Fibroblast of skin of left biceps (primary cell): ENCODE measurements at regions not wholly inside any gene's neighbourhood (a gene's known extent, or its start where the extent isn't known, plus 50 kb on each side); places are given as distances from the start of the nearest gene placed in this dataset.
A peak's percentile ranks its signal among the peaks of the same experiment; 100 is the strongest.
"Not testable (repeated sequence)": the region's sequence is repeated elsewhere in the genome, so short reads cannot be mapped to it uniquely, and the experiment has no call there.

Source experiments
- DNase-seq, 2 experiments: peaks; one replicate each; pipeline ENCODE4 v3.0.0-alpha.2; 2013; ENCODE audit warnings: low read depth in 2 of 2

DNA sequence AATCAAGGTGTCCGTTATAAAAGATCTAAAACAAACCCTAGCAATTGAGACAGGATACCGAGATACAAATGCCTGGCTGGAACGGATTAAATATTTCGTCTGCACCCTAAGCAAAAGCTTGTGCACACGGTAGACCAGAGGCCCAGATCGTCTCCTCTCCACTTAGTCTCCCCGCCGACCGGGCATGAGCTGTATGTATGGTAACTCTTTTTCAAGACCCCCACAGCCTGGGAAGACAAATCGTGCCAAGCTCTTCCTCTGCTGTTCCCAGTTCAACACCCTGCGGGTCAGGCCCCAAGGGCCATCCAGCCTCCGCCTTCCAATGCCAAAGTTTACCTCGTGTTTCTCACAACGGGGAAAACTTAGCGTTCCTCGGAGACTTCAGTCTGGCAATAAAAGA lies 285.7 kb upstream of the GALNT17 start:
- DNase-seq = no peak

- no peak for DNase-seq
Observed at GRCh38 chr7:70849580-70850235, 282.2 kb upstream of the GALNT17 start.

- no peak for DNase-seq
Observed at GRCh38 chr7:70855373-70855772, 276.6 kb upstream of the GALNT17 start.

DNA sequence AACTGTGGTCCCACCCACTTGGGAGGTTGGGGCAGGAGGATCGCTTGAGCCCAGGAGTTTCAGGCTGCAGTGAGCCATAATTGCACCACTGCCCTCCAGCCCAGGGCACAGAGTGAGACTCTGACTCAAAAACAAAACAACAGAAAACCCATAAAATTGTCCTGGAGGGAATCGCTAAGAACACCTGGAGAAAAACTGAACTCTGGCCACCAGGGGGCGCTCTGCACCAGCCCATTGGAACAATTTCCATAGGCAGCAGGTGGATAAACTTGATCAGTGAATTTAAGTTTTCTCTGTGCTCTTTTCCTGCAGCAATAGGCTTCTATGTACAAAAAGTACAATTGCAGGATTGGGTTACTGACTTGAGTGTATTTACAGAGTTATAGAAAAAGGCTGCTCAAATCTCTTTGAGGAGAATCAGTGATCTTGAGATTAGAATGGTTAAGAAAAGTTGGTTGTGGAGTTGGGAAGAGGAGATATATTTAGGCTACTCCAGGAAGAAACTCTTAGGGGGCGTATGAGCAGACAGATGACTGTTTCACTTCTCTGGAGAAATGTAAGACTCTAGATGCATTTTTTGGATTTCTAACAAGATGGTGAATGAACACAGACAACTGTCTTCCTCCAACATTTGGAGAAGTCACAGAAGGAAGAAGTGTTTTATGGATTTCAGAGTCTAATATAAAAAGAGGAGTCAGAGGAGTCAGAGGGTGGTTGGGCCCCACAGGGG lies 274.9 kb upstream of the GALNT17 start:
- peak; percentile 12 to 15 for DNase-seq

DNA sequence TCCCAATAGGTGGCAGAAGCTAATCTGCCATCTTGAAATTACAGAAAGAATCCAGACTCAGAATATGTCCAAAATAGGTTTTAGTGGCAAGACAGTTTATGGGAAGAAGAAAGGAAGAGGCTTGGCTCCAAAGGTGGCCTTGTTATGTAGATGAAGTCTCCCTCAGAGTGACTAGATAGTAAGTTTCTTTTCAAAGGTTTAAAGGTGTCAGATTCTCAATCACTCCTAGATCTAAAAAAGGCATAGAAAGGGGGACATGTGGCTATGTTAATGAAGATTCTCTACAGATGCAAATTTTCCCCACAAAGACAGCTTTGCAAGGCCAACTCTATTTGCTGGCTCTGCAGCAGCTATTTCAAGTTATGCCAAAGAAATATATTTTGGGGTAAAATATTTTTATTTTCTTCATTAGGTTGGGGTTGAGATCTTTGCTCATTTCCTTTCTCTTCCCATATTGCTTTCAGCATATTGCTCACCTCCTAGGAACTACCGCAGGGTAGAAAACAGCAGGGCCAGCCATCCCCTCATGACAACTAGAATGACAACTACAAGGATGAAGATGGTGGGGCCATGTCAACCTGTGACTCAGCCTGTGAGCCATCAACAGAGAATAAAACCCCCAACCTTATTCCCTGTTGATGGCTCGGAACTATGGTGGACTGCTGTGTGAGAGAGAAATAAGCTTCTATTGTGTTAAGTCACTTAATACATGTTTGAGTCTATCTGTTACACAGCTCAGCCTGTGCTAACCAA lies 274.0 kb upstream of the GALNT17 start:
- DNase-seq = no peak

DNA sequence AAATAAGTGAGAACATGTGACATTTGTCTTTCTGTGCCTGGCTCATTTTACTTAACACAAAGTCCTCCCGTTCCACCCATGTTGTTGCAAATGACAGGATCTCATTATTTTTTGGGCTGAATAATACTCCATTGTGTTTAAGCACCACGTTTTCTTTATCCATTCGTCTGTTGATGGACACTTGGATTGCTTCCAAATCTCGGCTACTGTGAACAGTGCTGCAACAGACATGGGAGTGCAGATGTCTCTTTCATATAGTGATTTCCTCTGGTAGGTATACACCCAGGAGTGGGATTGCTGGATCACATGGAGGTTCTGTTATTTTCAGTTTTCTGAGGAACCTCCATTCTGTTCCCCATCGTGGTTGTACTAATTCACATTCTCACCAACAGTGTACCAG lies 264.4 kb upstream of the GALNT17 start:
- no peak for DNase-seq

DNA sequence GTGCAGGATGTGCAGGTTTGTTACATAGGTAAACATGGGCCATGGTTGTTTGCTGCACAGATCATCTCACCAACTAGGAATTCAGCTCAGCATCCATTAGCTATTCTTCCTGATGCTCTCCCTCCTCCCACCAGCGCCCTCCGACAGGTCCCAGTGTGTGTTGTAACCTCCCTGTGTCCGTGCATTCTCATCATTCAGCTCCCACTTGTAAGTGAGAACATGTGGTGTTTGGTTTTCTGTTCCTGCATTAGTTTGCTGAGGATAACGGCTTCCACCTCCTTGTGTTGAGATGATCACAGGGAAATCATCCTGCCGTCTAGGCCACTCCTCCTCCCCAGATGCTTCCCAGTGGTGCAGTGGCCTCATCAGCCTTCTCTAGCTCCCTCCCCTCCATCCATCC lies 261.6 kb upstream of the GALNT17 start:
- DNase-seq = no peak

GRCh38 chr7:70872188-70872587 lies 259.8 kb upstream of the GALNT17 start:
- no peak for DNase-seq

GRCh38 chr7:70881167-70881847 lies 250.6 kb upstream of the GALNT17 start:
- peak; percentile 1 to 3 for DNase-seq

DNA sequence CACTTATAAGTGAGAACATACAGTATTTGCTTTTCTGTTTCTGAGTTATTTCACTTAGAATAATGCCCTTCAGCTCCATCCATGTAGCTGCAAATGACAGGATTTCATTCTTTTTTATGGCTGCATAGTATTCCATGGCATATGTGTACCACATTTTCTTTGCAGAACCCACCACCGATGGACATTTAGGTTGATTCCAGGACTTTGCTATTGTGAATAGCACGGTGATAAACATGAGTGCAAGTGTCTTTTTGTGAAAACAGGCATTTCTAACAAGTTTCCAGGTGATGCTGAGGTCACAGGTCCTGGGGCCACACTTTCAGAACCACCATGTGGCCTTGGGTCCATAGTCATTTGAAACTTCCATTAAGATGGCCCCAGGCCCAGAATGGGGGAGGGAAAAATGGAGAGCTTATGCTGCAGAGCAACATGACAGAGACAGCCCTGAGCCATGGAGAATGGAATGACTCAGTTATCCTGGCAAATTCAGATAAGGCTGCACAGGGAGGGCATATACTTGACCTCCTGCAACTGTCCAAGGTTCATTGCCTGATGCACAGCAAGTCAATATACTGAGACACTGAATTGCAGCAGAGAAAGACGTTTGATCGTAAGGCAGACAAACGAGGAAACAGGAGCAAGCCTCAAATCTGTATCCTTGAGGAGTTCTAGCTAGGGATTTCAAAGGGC lies 248.0 kb upstream of the GALNT17 start:
- DNase-seq = no peak

DNA sequence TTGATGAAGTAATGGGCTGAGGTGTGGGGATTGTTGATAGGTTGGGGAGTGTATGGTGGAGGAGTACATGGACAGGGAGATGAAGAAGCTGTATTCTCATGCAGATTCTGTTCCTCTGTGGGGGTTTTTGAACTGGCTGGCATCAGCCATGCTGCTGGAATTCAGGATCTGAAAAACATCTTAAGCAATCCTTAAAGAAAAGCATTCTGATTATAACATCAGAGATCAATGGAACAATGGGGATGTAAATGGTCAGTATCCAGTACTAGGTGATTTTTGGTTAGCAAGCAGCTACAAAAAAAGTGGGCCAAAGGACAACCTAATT lies 247.5 kb upstream of the GALNT17 start:
- DNase-seq = no peak

- no peak for DNase-seq
Observed at GRCh38 chr7:70884809-70885208, 247.1 kb upstream of the GALNT17 start.

DNA sequence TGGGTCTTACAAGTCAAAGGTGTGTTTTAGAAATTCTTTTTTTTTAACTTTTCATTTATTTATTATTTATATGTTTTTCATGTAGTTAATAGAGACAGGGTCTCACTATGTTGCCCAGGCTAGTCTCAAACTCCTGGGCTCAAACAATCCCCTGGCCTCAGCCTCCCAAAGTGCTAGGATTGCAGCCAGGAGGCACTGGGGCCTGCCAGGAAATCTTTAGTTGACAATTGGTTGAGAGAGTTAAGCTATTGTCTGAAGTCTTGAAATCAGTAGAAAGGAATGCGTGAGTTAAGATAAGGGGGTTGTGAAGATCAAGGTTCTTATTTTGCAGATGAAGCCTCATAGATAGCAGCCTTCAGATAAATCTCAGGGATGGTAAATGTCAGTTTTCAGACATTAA lies 245.4 kb upstream of the GALNT17 start:
- no peak for DNase-seq

- DNase-seq = no peak
Observed at GRCh38 chr7:70887186-70887585, 244.8 kb upstream of the GALNT17 start.

GRCh38 chr7:70890147-70890969 lies 241.6 kb upstream of the GALNT17 start:
- no peak for DNase-seq

GRCh38 chr7:70893422-70893821 lies 238.5 kb upstream of the GALNT17 start:
- no peak for DNase-seq

- no peak for DNase-seq
Observed at GRCh38 chr7:70893971-70894715, 237.8 kb upstream of the GALNT17 start.

DNA sequence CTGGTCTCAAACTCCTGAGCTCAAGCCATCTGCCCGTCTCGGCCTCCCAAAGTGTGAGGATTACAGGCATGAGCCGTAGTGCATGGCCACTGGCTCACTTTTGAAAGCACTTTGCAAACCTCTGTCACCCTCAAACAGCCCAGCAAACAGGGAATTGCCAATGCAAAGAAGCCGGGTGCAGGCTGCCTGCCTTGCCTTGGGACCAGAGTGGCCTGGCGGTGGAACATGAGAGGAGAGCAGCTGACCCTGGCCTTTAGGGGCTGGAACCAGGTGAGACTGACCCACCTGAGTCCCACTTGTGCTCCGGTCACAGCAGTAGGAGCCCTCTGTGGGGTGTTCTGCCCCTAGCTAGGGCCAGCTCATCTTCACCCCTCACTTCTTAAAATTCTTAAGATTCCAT lies 237.1 kb upstream of the GALNT17 start:
- no peak for DNase-seq

DNA sequence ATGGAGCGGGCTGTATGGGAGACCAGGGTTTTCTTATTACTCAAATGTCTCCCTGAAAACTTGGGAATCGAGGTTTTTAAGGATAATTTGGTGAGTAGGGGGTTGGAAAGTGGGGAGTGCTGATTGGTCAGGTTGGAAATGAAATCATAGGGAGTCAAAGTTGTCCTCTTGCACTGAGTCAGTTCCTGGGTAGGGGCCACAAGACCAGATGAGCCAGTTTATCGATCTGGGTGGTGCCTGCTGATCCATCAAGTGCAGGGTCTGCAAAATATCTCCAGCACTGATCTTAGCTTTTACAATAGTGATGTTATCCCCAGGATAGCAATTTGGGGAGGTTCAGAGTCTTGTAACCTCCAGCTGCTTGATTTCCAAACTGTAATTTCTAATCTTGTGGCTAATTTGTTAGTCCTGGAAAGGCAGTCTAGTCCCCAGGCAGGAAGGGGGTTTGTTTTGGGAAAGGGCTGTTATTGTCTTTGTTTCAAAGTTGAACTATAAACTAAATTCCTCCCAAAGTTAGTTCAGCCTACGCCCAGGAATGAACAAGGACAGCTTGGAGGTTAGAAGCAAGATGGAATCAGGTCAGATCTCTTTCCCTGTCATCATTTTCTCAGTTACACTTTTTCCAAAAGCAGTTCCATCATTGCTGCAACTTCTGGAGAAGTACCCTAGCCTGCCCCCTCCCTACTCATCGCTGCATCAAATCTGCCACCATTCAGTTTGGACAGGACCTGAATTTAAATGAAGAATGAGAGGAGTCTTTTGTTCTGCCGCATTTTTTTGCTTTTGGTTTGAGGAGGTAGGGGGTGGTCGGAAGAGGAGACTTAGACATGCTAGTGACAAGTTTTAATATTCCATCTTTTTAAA lies 236.4 kb upstream of the GALNT17 start:
- not testable (repeated sequence) for DNase-seq
